GM23338 (cell line): ENCODE measurements at regions not wholly inside any gene's neighbourhood (a gene's known extent, or its start where the extent isn't known, plus 50 kb on each side); places are given as distances from the start of the nearest gene placed in this dataset.

Experiments
- ATAC-seq: fragments of 200-7000 bp; cut with Tn5 transposase; 3 replicates; pipeline ENCODE4 v1.9.1; 2020
- DNase-seq: peaks from one replicate; pipeline ENCODE4 v3.0.0-alpha.2; 2015; ENCODE audit warnings: low spot score
- H2AFZ ChIP-seq: fragments of 200-600 bp; sonication (generic); 2 replicates; pipeline ENCODE4 v1.8.0; 2016; ENCODE audit warnings: antibody characterized with exemption, mild to moderate bottlenecking, moderate library complexity
- H3F3A ChIP-seq: fragments of 200-600 bp; sonication (generic); replicated peaks from 2 replicates; pipeline ENCODE4 v1.8.0; 2017; ENCODE audit warnings: antibody characterized with exemption, mixed run types, low read depth
- H3K27ac ChIP-seq: fragments of 200-600 bp; sonication (generic); 2 replicates; pipeline ENCODE4 v1.6.1; 2016; ENCODE audit warnings: low read depth
- H3K27me3 ChIP-seq: fragments of 200-600 bp; sonication (generic); 2 replicates; pipeline ENCODE4 v1.8.0; 2016; ENCODE audit warnings: mild to moderate bottlenecking, mixed run types, moderate library complexity; ENCODE audit not compliant: insufficient read depth
- H3K36me3 ChIP-seq: fragments of 200-600 bp; sonication (generic); 2 replicates; pipeline ENCODE4 v1.8.0; 2016; ENCODE audit warnings: mild to moderate bottlenecking; ENCODE audit not compliant: insufficient read depth
- H3K4me1 ChIP-seq: fragments of 200-600 bp; sonication (generic); 2 replicates; pipeline ENCODE4 v1.8.0; 2016; ENCODE audit warnings: mild to moderate bottlenecking, moderate library complexity; ENCODE audit not compliant: insufficient read depth
- H3K4me2 ChIP-seq: fragments of 200-600 bp; sonication (generic); 2 replicates; pipeline ENCODE4 v1.7.1; 2017; ENCODE audit warnings: mixed run types
- H3K4me3 ChIP-seq: fragments of 200-600 bp; sonication (generic); 2 replicates; pipeline ENCODE4 v1.6.1; 2016; ENCODE audit warnings: mixed run types
- H3K79me2 ChIP-seq: fragments of 200-600 bp; sonication (generic); replicated peaks from 2 replicates; pipeline ENCODE4 v1.8.0; 2017; ENCODE audit warnings: mild to moderate bottlenecking; ENCODE audit not compliant: insufficient read depth
- H3K9me2 ChIP-seq: fragments of 200-600 bp; sonication (generic); 2 replicates; pipeline ENCODE4 v1.8.0; 2017; ENCODE audit not compliant: insufficient read depth
- H4K20me1 ChIP-seq: fragments of 200-600 bp; sonication (generic); replicated peaks from 2 replicates; pipeline ENCODE4 v1.8.0; 2017; ENCODE audit warnings: mild to moderate bottlenecking; ENCODE audit not compliant: insufficient read depth
- H3K27ac Mint-ChIP-seq: 2 replicates; pipeline ENCODE4 v1.8.0; 2020; ENCODE audit warnings: inconsistent platforms, mild to moderate bottlenecking, moderate library complexity, mixed read lengths
- H3K27me3 Mint-ChIP-seq: 3 replicates; pipeline ENCODE4 v1.8.0; 2022; ENCODE audit warnings: low read depth, mild to moderate bottlenecking, moderate library complexity, mixed read lengths, inconsistent platforms; ENCODE audit not compliant: insufficient read depth, poor library complexity
- H3K36me3 Mint-ChIP-seq: 3 replicates; pipeline ENCODE4 v1.8.0; 2021; ENCODE audit warnings: low read depth, mild to moderate bottlenecking, inconsistent platforms, moderate library complexity, mixed read lengths
- H3K4me1 Mint-ChIP-seq: 3 replicates; pipeline ENCODE4 v1.8.0; 2020; ENCODE audit warnings: mild to moderate bottlenecking, inconsistent platforms, mixed read lengths
- H3K4me3 Mint-ChIP-seq: 3 replicates; pipeline ENCODE4 v1.8.0; 2021; ENCODE audit warnings: moderate library complexity, mild to moderate bottlenecking, inconsistent platforms, mixed read lengths
- H3K9me3 Mint-ChIP-seq: 3 replicates; pipeline ENCODE4 v1.8.0; 2020; ENCODE audit warnings: moderate library complexity, mild to moderate bottlenecking, inconsistent platforms, mixed read lengths
- CREB1 ChIP-seq: fragments of 250-450 bp; sonication (Bioruptor Pico); IDR thresholded peaks from 2 replicates; pipeline ENCODE4 v1.5.0; 2020; ENCODE audit warnings: low read depth, mild to moderate bottlenecking, moderate library complexity
- CTCF ChIP-seq, 2 experiments: fragments of 200-600 bp in 1 of 2; sonication (generic) in 1 of 2; conservative IDR thresholded peaks; 2 replicates each; pipeline versions ENCODE4 v1.5.1 to v1.6.1; 2016 to 2017; ENCODE audit warnings: antibody characterized with exemption in 2 of 2, low read depth in 2 of 2, mild to moderate bottlenecking in 2 of 2, moderate library complexity in 1 of 2
- ETS1 ChIP-seq: IDR thresholded peaks from 2 replicates; pipeline ENCODE4 v1.6.1; 2016; ENCODE audit warnings: antibody characterized with exemption
- EZH2phosphoT487 ChIP-seq: fragments of 200-600 bp; sonication (generic); IDR thresholded peaks from one replicate; pipeline ENCODE4 v1.8.1; 2018; ENCODE audit warnings: antibody characterized with exemption; ENCODE audit not compliant: unreplicated experiment
- JUNB ChIP-seq: IDR thresholded peaks from one replicate; pipeline ENCODE4 v1.6.1; 2016; ENCODE audit warnings: antibody characterized with exemption; ENCODE audit not compliant: unreplicated experiment
- POLR2AphosphoS5 ChIP-seq: IDR thresholded peaks from 2 replicates; pipeline ENCODE4 v1.6.1; 2016; ENCODE audit warnings: antibody characterized with exemption, low read depth
- REST ChIP-seq: IDR thresholded peaks from one replicate; pipeline ENCODE4 v1.6.1; 2018; ENCODE audit warnings: antibody characterized with exemption; ENCODE audit not compliant: unreplicated experiment
- STAT1 ChIP-seq: IDR thresholded peaks from one replicate; pipeline ENCODE4 v1.6.1; 2016; ENCODE audit warnings: antibody characterized with exemption; ENCODE audit not compliant: unreplicated experiment
- ZNF114 ChIP-seq: fragments of 250-450 bp; sonication (Bioruptor Pico); IDR thresholded peaks from 2 replicates; pipeline ENCODE4 v1.5.0; 2020; ENCODE audit warnings: mild to moderate bottlenecking, moderate library complexity
- ZNF331 ChIP-seq: fragments of 250-450 bp; sonication (Bioruptor Pico); IDR thresholded peaks from 2 replicates; pipeline ENCODE4 v1.5.0; 2020; ENCODE audit warnings: low read depth, mild to moderate bottlenecking, moderate library complexity
- ZNF462 ChIP-seq: fragments of 250-450 bp; sonication (Bioruptor Pico); IDR thresholded peaks from 2 replicates; pipeline ENCODE4 v1.5.0; 2020; ENCODE audit warnings: mild to moderate bottlenecking, moderate library complexity

- Mint-ChIP-seq H3K27me3 (no peaks in the 10 kb centered on the region), H3K4me3 (no peak overlapping the region), H3K9me3 (no peaks in the 10 kb centered on the region), H3K36me3 (no peaks in the 10 kb centered on the region), H3K27ac (no peak overlapping the region), H3K4me1 (no peaks in the 10 kb centered on the region)
- Histone ChIP-seq H2AFZ (no peak overlapping the region), H3K4me2 (no peak overlapping the region), H3K79me2 (no peaks in the 10 kb centered on the region), H3K4me1 (no peaks in the 10 kb centered on the region), H3F3A (no peaks in the 10 kb centered on the region), H3K9me2 (no peaks in the 10 kb centered on the region), H3K4me3 (no peak overlapping the region), H3K27ac (no peak overlapping the region), H4K20me1 (no peaks in the 10 kb centered on the region), H3K27me3 (no peaks in the 10 kb centered on the region), H3K36me3 (no peaks in the 10 kb centered on the region)
- ATAC-seq: no peak
- DNase-seq: no peak
- TF ChIP-seq ZNF114 (CRISPR knock-in tag) (no peak), CTCF (conservative IDR thresholded peaks at IDR 0.05; ENCODE audit: low read depth in 2 of 2) (no peak), POLR2AphosphoS5 (no peak), STAT1 (no peak), JUNB (no peak), REST (no peak), ZNF331 (CRISPR knock-in tag) (no peak), ETS1 (no peak), EZH2phosphoT487 (no peak), CREB1 (CRISPR knock-in tag) (no peak), ZNF462 (CRISPR knock-in tag) (no peak)
Measured at GRCh38 chr9:78881295-78881694, 584.4 kb downstream of the PSAT1 start.
